HEK293 (cell line): ENCODE measurements at regions not wholly inside any gene's neighbourhood (a gene's known extent, or its start where the extent isn't known, plus 50 kb on each side); places are given as distances from the start of the nearest gene placed in this dataset.

Experiments
- CTCF ChIA-PET: fragments of 350-600 bp; formaldehyde crosslinking; extraction: SDS; loops from one replicate; lab custom pipeline; 2021; ENCODE audit warnings: antibody characterized with exemption; lab: Yijun Ruan, JAX
- POLR2A ChIA-PET: fragments of 300-600 bp; formaldehyde crosslinking; extraction: SDS; loops from one replicate; lab custom pipeline; 2020; ENCODE audit warnings: antibody characterized with exemption, inconsistent platforms; lab: Yijun Ruan, JAX
- H3K27ac ChIP-seq: fragments of 200-500 bp; sonication (Bioruptor generic); 2 replicates; pipeline ENCODE4 v1.5.1; 2014; ENCODE audit warnings: low read depth, low read length, control low read depth, inconsistent platforms; ENCODE audit errors: extremely low read depth
- H3K36me3 ChIP-seq, 2 experiments: fragments of 200-500 bp in 1 of 2; sonication (Bioruptor generic) in 1 of 2; 1 replicate in 1 of 2; 2 replicates in 1 of 2; pipeline ENCODE4 v1.5.1; 2014 to 2017; ENCODE audit warnings: inconsistent platforms in 2 of 2, low read length in 2 of 2; ENCODE audit not compliant: control insufficient read depth in 2 of 2, insufficient read depth in 1 of 2
- H3K4me1 ChIP-seq: fragments of 200-500 bp; sonication (Bioruptor generic); 2 replicates; pipeline ENCODE4 v1.5.1; 2014; ENCODE audit warnings: mild to moderate bottlenecking, low read length, inconsistent platforms; ENCODE audit not compliant: control insufficient read depth, insufficient read depth
- H3K4me3 ChIP-seq: 2 replicates; pipeline ENCODE4 v1.5.1; 2011; ENCODE audit warnings: low read depth, mild to moderate bottlenecking, control low read depth, low read length, moderate library complexity
- H3K9me3 ChIP-seq: fragments of 200-500 bp; sonication (Bioruptor generic); 2 replicates; pipeline ENCODE4 v1.5.1; 2014; ENCODE audit warnings: low read depth, low read length, inconsistent platforms; ENCODE audit not compliant: control insufficient read depth, insufficient read depth
- BCL11A ChIP-seq: fragments of 450-650 bp; formaldehyde crosslinking; IDR thresholded peaks from 2 replicates; pipeline ENCODE4 v1.5.1; 2016; ENCODE audit warnings: low read depth, missing biosample characterization, missing genetic modification characterization
- HOXA7 ChIP-seq: sonication (generic); formaldehyde crosslinking; IDR thresholded peaks from 2 replicates; pipeline ENCODE4 v1.8.1; 2022; ENCODE audit warnings: missing genetic modification reagents, borderline replicate concordance
- REPIN1 ChIP-seq: fragments of 450-650 bp; formaldehyde crosslinking; IDR thresholded peaks from 2 replicates; pipeline ENCODE4 v1.5.1; 2017; ENCODE audit warnings: missing biosample characterization, missing genetic modification characterization, low read depth
- SP3 ChIP-seq: fragments of 450-650 bp; formaldehyde crosslinking; IDR thresholded peaks from 2 replicates; pipeline ENCODE4 v1.5.1; 2016; ENCODE audit warnings: missing biosample characterization, missing genetic modification characterization
- ZBTB48 ChIP-seq: fragments of 450-650 bp; formaldehyde crosslinking; IDR thresholded peaks from 2 replicates; pipeline ENCODE4 v1.5.1; 2016; ENCODE audit warnings: missing biosample characterization, missing genetic modification characterization
- ZFHX2 ChIP-seq: fragments of 450-650 bp; formaldehyde crosslinking; conservative IDR thresholded peaks from 2 replicates; pipeline ENCODE4 v1.5.1; 2016; ENCODE audit warnings: missing biosample characterization, missing genetic modification characterization
- ZFP37 ChIP-seq: fragments of 450-650 bp; formaldehyde crosslinking; IDR thresholded peaks from 2 replicates; pipeline ENCODE4 v1.5.1; 2016; ENCODE audit warnings: missing biosample characterization, missing genetic modification characterization
- ZNF121 ChIP-seq: fragments of 450-650 bp; formaldehyde crosslinking; IDR thresholded peaks from 2 replicates; pipeline ENCODE4 v1.5.1; 2016; ENCODE audit warnings: missing biosample characterization, missing genetic modification characterization
- ZNF221 ChIP-seq: fragments of 450-650 bp; formaldehyde crosslinking; IDR thresholded peaks from 2 replicates; pipeline ENCODE4 v1.5.1; 2017; ENCODE audit warnings: missing biosample characterization, missing genetic modification characterization, borderline replicate concordance
- ZNF223 ChIP-seq: fragments of 450-650 bp; formaldehyde crosslinking; IDR thresholded peaks from 2 replicates; pipeline ENCODE4 v1.5.1; 2016; ENCODE audit warnings: missing biosample characterization, missing genetic modification characterization
- ZNF302 ChIP-seq: fragments of 450-650 bp; formaldehyde crosslinking; IDR thresholded peaks from 2 replicates; pipeline ENCODE4 v1.5.1; 2016; ENCODE audit warnings: missing biosample characterization, missing genetic modification characterization, low read depth
- ZNF311 ChIP-seq: fragments of 450-650 bp; formaldehyde crosslinking; IDR thresholded peaks from 2 replicates; pipeline ENCODE4 v1.5.1; 2017; ENCODE audit warnings: missing biosample characterization, missing genetic modification characterization, borderline replicate concordance
- ZNF341 ChIP-seq: fragments of 450-650 bp; formaldehyde crosslinking; IDR thresholded peaks from 2 replicates; pipeline ENCODE4; 2016; ENCODE audit warnings: low read depth, missing biosample characterization, missing genetic modification characterization
- ZNF37A ChIP-seq: fragments of 450-650 bp; IDR thresholded peaks from 2 replicates; pipeline ENCODE4 v1.5.1; 2018; ENCODE audit warnings: missing biosample characterization, missing genetic modification characterization
- ZNF544 ChIP-seq: fragments of 450-650 bp; formaldehyde crosslinking; IDR thresholded peaks from 2 replicates; pipeline ENCODE4 v1.5.0; 2017; ENCODE audit warnings: missing biosample characterization, missing genetic modification characterization
- ZNF658 ChIP-seq: fragments of 450-650 bp; formaldehyde crosslinking; IDR thresholded peaks from 2 replicates; pipeline ENCODE4; 2016; ENCODE audit warnings: missing biosample characterization, missing genetic modification characterization
- ZNF747 ChIP-seq: fragments of 450-650 bp; formaldehyde crosslinking; IDR thresholded peaks from 2 replicates; pipeline ENCODE4 v1.5.1; 2016; ENCODE audit warnings: missing biosample characterization, missing genetic modification characterization
- ZNF76 ChIP-seq: fragments of 450-650 bp; formaldehyde crosslinking; IDR thresholded peaks from 2 replicates; pipeline ENCODE4; 2016; ENCODE audit warnings: low read depth, missing biosample characterization, missing genetic modification characterization, borderline replicate concordance
- ZNF837 ChIP-seq: fragments of 450-650 bp; formaldehyde crosslinking; IDR thresholded peaks from 2 replicates; pipeline ENCODE4 v1.5.1; 2016; ENCODE audit warnings: missing biosample characterization, missing genetic modification characterization
- ZSCAN23 ChIP-seq: fragments of 450-650 bp; formaldehyde crosslinking; IDR thresholded peaks from 2 replicates; pipeline ENCODE4 v1.5.1; 2016; ENCODE audit warnings: missing biosample characterization, missing genetic modification characterization
- TF ChIP-seq, protein P1 (sequence below): fragments of 450-650 bp; formaldehyde crosslinking; IDR thresholded peaks from 2 replicates; pipeline ENCODE4 v1.5.1; 2016; ENCODE audit warnings: missing biosample characterization, missing genetic modification characterization
- TF ChIP-seq, protein P2 (sequence below): fragments of 450-650 bp; formaldehyde crosslinking; IDR thresholded peaks from 2 replicates; pipeline ENCODE4 v1.5.1; 2016; ENCODE audit warnings: missing biosample characterization, missing genetic modification characterization
- TF ChIP-seq, protein P3 (sequence below): fragments of 450-650 bp; formaldehyde crosslinking; IDR thresholded peaks from 2 replicates; pipeline ENCODE4 v1.5.1; 2016; ENCODE audit warnings: missing biosample characterization, missing genetic modification characterization
- TF ChIP-seq, protein P4 (sequence below): fragments of 450-650 bp; formaldehyde crosslinking; IDR thresholded peaks from 2 replicates; pipeline ENCODE4 v1.5.1; 2016; ENCODE audit warnings: missing biosample characterization, missing genetic modification characterization
- TF ChIP-seq, protein P5 (sequence below): fragments of 450-650 bp; formaldehyde crosslinking; IDR thresholded peaks from 2 replicates; pipeline ENCODE4 v1.5.1; 2016; ENCODE audit warnings: missing biosample characterization, missing genetic modification characterization
- TF ChIP-seq, protein P6 (sequence below): fragments of 450-650 bp; formaldehyde crosslinking; IDR thresholded peaks from 2 replicates; pipeline ENCODE4 v1.5.1; 2016; ENCODE audit warnings: missing biosample characterization, missing genetic modification characterization

DNA sequence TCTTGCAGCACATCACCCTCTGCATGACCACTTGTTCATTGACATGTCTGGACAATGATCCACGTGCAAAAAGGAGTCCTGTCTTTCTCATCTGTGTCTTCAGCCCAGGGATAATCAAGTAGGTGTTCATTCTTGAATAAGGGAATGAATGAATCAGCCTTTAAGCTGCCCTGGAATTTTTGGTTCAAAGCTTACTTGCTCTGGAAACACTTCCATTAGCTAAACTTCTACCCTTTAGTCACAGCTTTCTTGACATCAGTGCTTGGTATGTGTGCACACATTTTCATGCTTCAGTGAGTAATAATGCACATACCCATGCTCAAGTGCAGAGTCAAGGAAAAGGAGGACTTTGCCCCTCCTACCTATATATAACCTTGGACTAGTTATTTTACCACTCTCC is 103.0 kb upstream of the CDH13 start:
- Histone ChIP-seq H3K4me1 (no peaks in the 10 kb centered on the region), H3K36me3 (no peaks in the 10 kb centered on the region), H3K9me3 (no peaks in the 10 kb centered on the region), H3K4me3 (no peak overlapping the region), H3K27ac (no peak overlapping the region)
- POLR2A ChIA-PET, result no interaction called here
- CTCF ChIA-PET, result interaction anchor here (0.7 kb wide), 1 partner anchor 705 kb away, joined by 3 read pairs; no protein-coding TSS in a partner anchor
- TF ChIP-seq ZNF837 (tag by site-specific recombination) (no peak), ZNF121 (no peak), ZNF221 (tag by site-specific recombination) (no peak), ZNF341 (tag by site-specific recombination) (no peak), ZSCAN23 (no peak), ZNF223 (tag by site-specific recombination) (no peak), ZNF658 (no peak), ZNF302 (tag by site-specific recombination) (no peak), ZBTB48 (tag by site-specific recombination) (no peak), REPIN1 (tag by site-specific recombination) (no peak), ZFP37 (tag by site-specific recombination) (no peak), BCL11A (tag by site-specific recombination) (no peak), ZNF544 (no peak)
- TF ChIP-seq, protein P1, sequence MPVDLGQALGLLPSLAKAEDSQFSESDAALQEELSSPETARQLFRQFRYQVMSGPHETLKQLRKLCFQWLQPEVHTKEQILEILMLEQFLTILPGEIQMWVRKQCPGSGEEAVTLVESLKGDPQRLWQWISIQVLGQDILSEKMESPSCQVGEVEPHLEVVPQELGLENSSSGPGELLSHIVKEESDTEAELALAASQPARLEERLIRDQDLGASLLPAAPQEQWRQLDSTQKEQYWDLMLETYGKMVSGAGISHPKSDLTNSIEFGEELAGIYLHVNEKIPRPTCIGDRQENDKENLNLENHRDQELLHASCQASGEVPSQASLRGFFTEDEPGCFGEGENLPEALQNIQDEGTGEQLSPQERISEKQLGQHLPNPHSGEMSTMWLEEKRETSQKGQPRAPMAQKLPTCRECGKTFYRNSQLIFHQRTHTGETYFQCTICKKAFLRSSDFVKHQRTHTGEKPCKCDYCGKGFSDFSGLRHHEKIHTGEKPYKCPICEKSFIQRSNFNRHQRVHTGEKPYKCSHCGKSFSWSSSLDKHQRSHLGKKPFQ, result no peak
- TF ChIP-seq, protein P2, sequence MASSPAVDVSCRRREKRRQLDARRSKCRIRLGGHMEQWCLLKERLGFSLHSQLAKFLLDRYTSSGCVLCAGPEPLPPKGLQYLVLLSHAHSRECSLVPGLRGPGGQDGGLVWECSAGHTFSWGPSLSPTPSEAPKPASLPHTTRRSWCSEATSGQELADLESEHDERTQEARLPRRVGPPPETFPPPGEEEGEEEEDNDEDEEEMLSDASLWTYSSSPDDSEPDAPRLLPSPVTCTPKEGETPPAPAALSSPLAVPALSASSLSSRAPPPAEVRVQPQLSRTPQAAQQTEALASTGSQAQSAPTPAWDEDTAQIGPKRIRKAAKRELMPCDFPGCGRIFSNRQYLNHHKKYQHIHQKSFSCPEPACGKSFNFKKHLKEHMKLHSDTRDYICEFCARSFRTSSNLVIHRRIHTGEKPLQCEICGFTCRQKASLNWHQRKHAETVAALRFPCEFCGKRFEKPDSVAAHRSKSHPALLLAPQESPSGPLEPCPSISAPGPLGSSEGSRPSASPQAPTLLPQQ (tag by site-specific recombination), result no peak
- TF ChIP-seq, protein P3, sequence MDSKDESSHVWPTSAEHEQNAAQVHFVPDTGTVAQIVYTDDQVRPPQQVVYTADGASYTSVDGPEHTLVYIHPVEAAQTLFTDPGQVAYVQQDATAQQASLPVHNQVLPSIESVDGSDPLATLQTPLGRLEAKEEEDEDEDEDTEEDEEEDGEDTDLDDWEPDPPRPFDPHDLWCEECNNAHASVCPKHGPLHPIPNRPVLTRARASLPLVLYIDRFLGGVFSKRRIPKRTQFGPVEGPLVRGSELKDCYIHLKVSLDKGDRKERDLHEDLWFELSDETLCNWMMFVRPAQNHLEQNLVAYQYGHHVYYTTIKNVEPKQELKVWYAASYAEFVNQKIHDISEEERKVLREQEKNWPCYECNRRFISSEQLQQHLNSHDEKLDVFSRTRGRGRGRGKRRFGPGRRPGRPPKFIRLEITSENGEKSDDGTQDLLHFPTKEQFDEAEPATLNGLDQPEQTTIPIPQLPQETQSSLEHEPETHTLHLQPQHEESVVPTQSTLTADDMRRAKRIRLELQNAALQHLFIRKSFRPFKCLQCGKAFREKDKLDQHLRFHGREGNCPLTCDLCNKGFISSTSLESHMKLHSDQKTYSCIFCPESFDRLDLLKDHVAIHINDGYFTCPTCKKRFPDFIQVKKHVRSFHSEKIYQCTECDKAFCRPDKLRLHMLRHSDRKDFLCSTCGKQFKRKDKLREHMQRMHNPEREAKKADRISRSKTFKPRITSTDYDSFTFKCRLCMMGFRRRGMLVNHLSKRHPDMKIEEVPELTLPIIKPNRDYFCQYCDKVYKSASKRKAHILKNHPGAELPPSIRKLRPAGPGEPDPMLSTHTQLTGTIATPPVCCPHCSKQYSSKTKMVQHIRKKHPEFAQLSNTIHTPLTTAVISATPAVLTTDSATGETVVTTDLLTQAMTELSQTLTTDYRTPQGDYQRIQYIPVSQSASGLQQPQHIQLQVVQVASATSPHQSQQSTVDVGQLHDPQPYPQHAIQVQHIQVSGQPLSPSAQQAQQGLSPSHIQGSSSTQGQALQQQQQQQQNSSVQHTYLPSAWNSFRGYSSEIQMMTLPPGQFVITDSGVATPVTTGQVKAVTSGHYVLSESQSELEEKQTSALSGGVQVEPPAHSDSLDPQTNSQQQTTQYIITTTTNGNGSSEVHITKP (tag by site-specific recombination), result no peak

DNA sequence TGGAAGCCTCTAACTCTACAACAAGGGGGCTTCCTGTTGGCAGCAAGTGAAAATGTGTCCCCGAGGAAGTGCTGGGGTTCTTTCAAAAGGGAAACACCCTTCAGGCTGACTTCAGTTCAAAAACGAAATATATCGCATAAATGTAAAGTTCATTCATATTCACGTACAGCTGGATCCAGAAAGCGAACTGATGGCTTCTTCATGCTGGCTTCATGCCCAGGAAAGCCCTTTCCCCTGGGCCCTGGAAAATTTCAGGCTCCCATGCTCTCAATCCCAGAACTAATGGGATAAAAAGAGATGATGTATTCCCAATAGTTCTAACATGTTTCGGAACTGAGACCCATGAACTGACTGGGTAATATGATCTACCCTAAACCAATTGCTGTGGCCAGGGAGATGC is 104.7 kb upstream of the CDH13 start:
- Histone ChIP-seq H3K27ac (no peak overlapping the region), H3K4me1 (no peaks in the 10 kb centered on the region), H3K9me3 (no peaks in the 10 kb centered on the region), H3K4me3 (no peak overlapping the region), H3K36me3 (no peaks in the 10 kb centered on the region)
- ChIA-PET POLR2A (no interaction called here), CTCF (no interaction called here)
- TF ChIP-seq ZNF76 (tag by site-specific recombination), result no peak
- TF ChIP-seq, protein P4, sequence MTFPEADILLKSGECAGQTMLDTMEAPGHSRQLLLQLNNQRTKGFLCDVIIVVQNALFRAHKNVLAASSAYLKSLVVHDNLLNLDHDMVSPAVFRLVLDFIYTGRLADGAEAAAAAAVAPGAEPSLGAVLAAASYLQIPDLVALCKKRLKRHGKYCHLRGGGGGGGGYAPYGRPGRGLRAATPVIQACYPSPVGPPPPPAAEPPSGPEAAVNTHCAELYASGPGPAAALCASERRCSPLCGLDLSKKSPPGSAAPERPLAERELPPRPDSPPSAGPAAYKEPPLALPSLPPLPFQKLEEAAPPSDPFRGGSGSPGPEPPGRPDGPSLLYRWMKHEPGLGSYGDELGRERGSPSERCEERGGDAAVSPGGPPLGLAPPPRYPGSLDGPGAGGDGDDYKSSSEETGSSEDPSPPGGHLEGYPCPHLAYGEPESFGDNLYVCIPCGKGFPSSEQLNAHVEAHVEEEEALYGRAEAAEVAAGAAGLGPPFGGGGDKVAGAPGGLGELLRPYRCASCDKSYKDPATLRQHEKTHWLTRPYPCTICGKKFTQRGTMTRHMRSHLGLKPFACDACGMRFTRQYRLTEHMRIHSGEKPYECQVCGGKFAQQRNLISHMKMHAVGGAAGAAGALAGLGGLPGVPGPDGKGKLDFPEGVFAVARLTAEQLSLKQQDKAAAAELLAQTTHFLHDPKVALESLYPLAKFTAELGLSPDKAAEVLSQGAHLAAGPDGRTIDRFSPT, result no peak
- TF ChIP-seq SP3 (tag by site-specific recombination), result no peak
- no peak for TF ChIP-seq ZNF37A (tag by site-specific recombination)
- TF ChIP-seq ZNF747 (tag by site-specific recombination), result no peak
- TF ChIP-seq, protein P5, sequence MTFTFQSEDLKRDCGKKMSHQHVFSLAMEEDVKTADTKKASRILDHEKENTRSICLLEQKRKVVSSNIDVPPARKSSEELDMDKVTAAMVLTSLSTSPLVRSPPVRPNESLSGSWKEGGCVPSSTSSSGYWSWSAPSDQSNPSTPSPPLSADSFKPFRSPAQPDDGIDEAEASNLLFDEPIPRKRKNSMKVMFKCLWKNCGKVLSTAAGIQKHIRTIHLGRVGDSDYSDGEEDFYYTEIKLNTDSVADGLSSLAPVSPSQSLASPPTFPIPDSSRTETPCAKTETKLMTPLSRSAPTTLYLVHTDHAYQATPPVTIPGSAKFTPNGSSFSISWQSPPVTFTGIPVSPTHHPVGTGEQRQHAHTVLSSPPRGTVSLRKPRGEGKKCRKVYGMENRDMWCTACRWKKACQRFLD (tag by site-specific recombination), result no peak
- no peak for TF ChIP-seq HOXA7
- no peak for TF ChIP-seq ZFHX2 (tag by site-specific recombination)
- TF ChIP-seq, protein P6, sequence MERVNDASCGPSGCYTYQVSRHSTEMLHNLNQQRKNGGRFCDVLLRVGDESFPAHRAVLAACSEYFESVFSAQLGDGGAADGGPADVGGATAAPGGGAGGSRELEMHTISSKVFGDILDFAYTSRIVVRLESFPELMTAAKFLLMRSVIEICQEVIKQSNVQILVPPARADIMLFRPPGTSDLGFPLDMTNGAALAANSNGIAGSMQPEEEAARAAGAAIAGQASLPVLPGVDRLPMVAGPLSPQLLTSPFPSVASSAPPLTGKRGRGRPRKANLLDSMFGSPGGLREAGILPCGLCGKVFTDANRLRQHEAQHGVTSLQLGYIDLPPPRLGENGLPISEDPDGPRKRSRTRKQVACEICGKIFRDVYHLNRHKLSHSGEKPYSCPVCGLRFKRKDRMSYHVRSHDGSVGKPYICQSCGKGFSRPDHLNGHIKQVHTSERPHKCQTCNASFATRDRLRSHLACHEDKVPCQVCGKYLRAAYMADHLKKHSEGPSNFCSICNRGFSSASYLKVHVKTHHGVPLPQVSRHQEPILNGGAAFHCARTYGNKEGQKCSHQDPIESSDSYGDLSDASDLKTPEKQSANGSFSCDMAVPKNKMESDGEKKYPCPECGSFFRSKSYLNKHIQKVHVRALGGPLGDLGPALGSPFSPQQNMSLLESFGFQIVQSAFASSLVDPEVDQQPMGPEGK (tag by site-specific recombination), result no peak
- no peak for TF ChIP-seq ZNF311
